A673 (cell line): ENCODE measurements at regions not wholly inside any gene's neighbourhood (a gene's known extent, or its start where the extent isn't known, plus 50 kb on each side); places are given as distances from the start of the nearest gene placed in this dataset.

Source experiments
- EZH2 ChIP-seq: fragments of 200-600 bp; sonication (generic); IDR thresholded peaks from 2 replicates; pipeline ENCODE4 v1.6.1; 2017; ENCODE audit warnings: borderline replicate concordance, low read depth, mild to moderate bottlenecking, mixed read lengths, antibody characterized with exemption, low read length; ENCODE audit not compliant: poor library complexity, severe bottlenecking
- TF ChIP-seq, protein P1 (sequence below): fragments of 300-800, 200-600 bp; sonication (generic); conservative IDR thresholded peaks from 2 replicates; pipeline ENCODE4 v1.5.1; 2017; ENCODE audit warnings: low read depth, mild to moderate bottlenecking, antibody characterized with exemption, low read length, moderate library complexity, mixed read lengths

DNA sequence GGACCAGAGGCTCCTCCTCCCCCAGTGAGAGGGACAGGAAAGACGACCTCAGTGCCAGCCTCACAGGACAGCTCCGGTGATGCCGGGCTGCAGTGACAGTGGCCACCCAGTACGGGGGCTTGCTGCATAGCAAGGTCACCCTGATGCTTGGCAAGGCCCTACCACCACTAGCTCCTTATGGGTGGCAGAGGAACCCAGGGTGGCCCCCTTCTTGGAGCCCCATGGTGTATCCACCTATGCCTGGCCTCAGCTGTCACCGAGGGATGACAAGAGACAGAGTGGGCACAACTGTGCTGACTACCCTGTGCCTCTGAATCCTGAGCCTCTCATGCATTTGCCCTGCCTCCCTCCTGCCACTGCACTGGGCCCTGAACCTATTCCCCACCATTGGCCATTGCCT, 809.2 kb downstream of the TBC1D22A start:
- TF ChIP-seq, protein P1, sequence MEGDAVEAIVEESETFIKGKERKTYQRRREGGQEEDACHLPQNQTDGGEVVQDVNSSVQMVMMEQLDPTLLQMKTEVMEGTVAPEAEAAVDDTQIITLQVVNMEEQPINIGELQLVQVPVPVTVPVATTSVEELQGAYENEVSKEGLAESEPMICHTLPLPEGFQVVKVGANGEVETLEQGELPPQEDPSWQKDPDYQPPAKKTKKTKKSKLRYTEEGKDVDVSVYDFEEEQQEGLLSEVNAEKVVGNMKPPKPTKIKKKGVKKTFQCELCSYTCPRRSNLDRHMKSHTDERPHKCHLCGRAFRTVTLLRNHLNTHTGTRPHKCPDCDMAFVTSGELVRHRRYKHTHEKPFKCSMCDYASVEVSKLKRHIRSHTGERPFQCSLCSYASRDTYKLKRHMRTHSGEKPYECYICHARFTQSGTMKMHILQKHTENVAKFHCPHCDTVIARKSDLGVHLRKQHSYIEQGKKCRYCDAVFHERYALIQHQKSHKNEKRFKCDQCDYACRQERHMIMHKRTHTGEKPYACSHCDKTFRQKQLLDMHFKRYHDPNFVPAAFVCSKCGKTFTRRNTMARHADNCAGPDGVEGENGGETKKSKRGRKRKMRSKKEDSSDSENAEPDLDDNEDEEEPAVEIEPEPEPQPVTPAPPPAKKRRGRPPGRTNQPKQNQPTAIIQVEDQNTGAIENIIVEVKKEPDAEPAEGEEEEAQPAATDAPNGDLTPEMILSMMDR = no peak
- no peak for TF ChIP-seq EZH2
